Neural progenitor cell (in vitro differentiated cells): ENCODE measurements at regions not wholly inside any gene's neighbourhood (a gene's known extent, or its start where the extent isn't known, plus 50 kb on each side); places are given as distances from the start of the nearest gene placed in this dataset.

Source experiments
- DNase-seq: peaks from one replicate; pipeline ENCODE4 v3.0.0-alpha.2; 2016; ENCODE audit warnings: low spot score
- H2AFZ ChIP-seq: fragments of 200-600 bp; sonication (generic); replicated peaks from 2 replicates; pipeline ENCODE4 v1.6.1; 2016; ENCODE audit warnings: antibody characterized with exemption
- H3F3A ChIP-seq: fragments of 200-600 bp; sonication (generic); 2 replicates; pipeline ENCODE4 v1.6.1; 2016; ENCODE audit warnings: antibody characterized with exemption, low read depth
- H3K27ac ChIP-seq: fragments of 200-600 bp; sonication (generic); 2 replicates; pipeline ENCODE4 v1.5.1; 2016; ENCODE audit warnings: mild to moderate bottlenecking
- H3K27me3 ChIP-seq: fragments of 200-600 bp; sonication (generic); 2 replicates; pipeline ENCODE4 v1.6.1; 2016; ENCODE audit warnings: mild to moderate bottlenecking, moderate library complexity
- H3K36me3 ChIP-seq: fragments of 200-600 bp; sonication (generic); 2 replicates; pipeline ENCODE4 v1.5.1; 2016
- H3K4me1 ChIP-seq: fragments of 200-600 bp; sonication (generic); 2 replicates; pipeline ENCODE4 v1.6.1; 2016; ENCODE audit warnings: mixed run types
- H3K4me2 ChIP-seq: fragments of 200-600 bp; sonication (generic); 2 replicates; pipeline ENCODE4 v1.6.1; 2016
- H3K4me3 ChIP-seq: fragments of 200-600 bp; sonication (generic); 2 replicates; pipeline ENCODE4 v1.5.1; 2016
- H3K79me2 ChIP-seq: fragments of 200-600 bp; sonication (generic); 2 replicates; pipeline ENCODE4 v1.6.1; 2016; ENCODE audit warnings: low read depth
- H3K9ac ChIP-seq: fragments of 200-600 bp; sonication (generic); 2 replicates; pipeline ENCODE4 v1.6.1; 2016
- H3K9me3 ChIP-seq: fragments of 200-600 bp; sonication (generic); 2 replicates; pipeline ENCODE4 v1.5.1; 2016; ENCODE audit warnings: low read depth
- H4K20me1 ChIP-seq: fragments of 200-600 bp; sonication (generic); 2 replicates; pipeline ENCODE4 v1.6.1; 2016; ENCODE audit warnings: low read depth
- H3K27ac Mint-ChIP-seq: 3 replicates; pipeline ENCODE4 v1.8.0; 2021; ENCODE audit warnings: mixed read lengths
- H3K27me3 Mint-ChIP-seq: 2 replicates; pipeline ENCODE4 v1.8.0; 2022; ENCODE audit warnings: low read depth, mild to moderate bottlenecking, inconsistent platforms, moderate library complexity, mixed read lengths; ENCODE audit not compliant: insufficient read depth
- H3K36me3 Mint-ChIP-seq: 3 replicates; pipeline ENCODE4 v1.8.0; 2021; ENCODE audit warnings: mixed read lengths
- H3K4me1 Mint-ChIP-seq: 3 replicates; pipeline ENCODE4 v1.8.0; 2021; ENCODE audit warnings: mixed read lengths
- H3K4me3 Mint-ChIP-seq: 3 replicates; pipeline ENCODE4 v1.8.0; 2021; ENCODE audit warnings: mild to moderate bottlenecking, moderate library complexity, mixed read lengths
- H3K9me3 Mint-ChIP-seq: 3 replicates; pipeline ENCODE4 v1.8.0; 2020; ENCODE audit warnings: mixed read lengths
- CTCF ChIP-seq: fragments of 200-600 bp; sonication (generic); IDR thresholded peaks from 2 replicates; pipeline ENCODE4 v1.5.1; 2017; ENCODE audit warnings: antibody characterized with exemption, mild to moderate bottlenecking
- EZH2 ChIP-seq: fragments of 200-600 bp; sonication (generic); IDR thresholded peaks from 2 replicates; pipeline ENCODE4 v1.6.1; 2017; ENCODE audit warnings: antibody characterized with exemption, mild to moderate bottlenecking, moderate library complexity
- EZH2phosphoT487 ChIP-seq: fragments of 200-600 bp; sonication (generic); IDR thresholded peaks from 2 replicates; pipeline ENCODE4 v1.6.1; 2017; ENCODE audit warnings: antibody characterized with exemption

GRCh38 chr12:81962126-81962856, 203.1 kb upstream of the PPFIA2 start:
- DNase-seq = no peak
- H3F3A ChIP-seq = no peaks in the 10 kb centered on the region
- Mint-ChIP-seq H3K9me3 (no peaks in the 10 kb centered on the region), H3K4me3 (no peak overlapping the region), H3K4me1 (no peaks in the 10 kb centered on the region), H3K27me3 (no peaks in the 10 kb centered on the region), H3K36me3 (no peaks in the 10 kb centered on the region), H3K27ac (no peak overlapping the region)
- no peak overlapping the region for H3K4me3 ChIP-seq
- no peaks in the 10 kb centered on the region for H4K20me1 ChIP-seq
- H3K27me3 ChIP-seq = no peaks in the 10 kb centered on the region
- H3K4me2 ChIP-seq = no peak overlapping the region
- TF ChIP-seq EZH2 (no peak), CTCF (no peak), EZH2phosphoT487 (no peak)
- H3K79me2 ChIP-seq = no peaks in the 10 kb centered on the region
- no peak overlapping the region for H3K27ac ChIP-seq
- H2AFZ ChIP-seq = peak overlapping the region; percentile 40
- no peaks in the 10 kb centered on the region for H3K36me3 ChIP-seq
- no peaks in the 10 kb centered on the region for H3K4me1 ChIP-seq
- H3K9ac ChIP-seq = no peak overlapping the region
- H3K9me3 ChIP-seq = no peaks in the 10 kb centered on the region

GRCh38 chr12:81958406-81958805, 199.3 kb upstream of the PPFIA2 start:
- H3K4me2 ChIP-seq = no peak overlapping the region
- no peak overlapping the region for H3K9ac ChIP-seq
- Mint-ChIP-seq H3K4me1 (no peaks in the 10 kb centered on the region), H3K36me3 (no peaks in the 10 kb centered on the region), H3K27ac (no peak overlapping the region), H3K27me3 (no peaks in the 10 kb centered on the region), H3K4me3 (no peak overlapping the region), H3K9me3 (no peaks in the 10 kb centered on the region)
- no peak overlapping the region for H3K4me3 ChIP-seq
- no peaks in the 10 kb centered on the region for H3F3A ChIP-seq
- no peaks in the 10 kb centered on the region for H3K27me3 ChIP-seq
- no peak overlapping the region for H3K27ac ChIP-seq
- TF ChIP-seq CTCF (no peak), EZH2 (no peak), EZH2phosphoT487 (no peak)
- H4K20me1 ChIP-seq = no peaks in the 10 kb centered on the region
- no peaks in the 10 kb centered on the region for H3K79me2 ChIP-seq
- no peak for DNase-seq
- no peak overlapping the region for H2AFZ ChIP-seq
- H3K9me3 ChIP-seq = no peaks in the 10 kb centered on the region
- H3K36me3 ChIP-seq = no peaks in the 10 kb centered on the region
- H3K4me1 ChIP-seq = no peaks in the 10 kb centered on the region

- Mint-ChIP-seq H3K4me1 (no peaks in the 10 kb centered on the region), H3K4me3 (no peak overlapping the region), H3K9me3 (no peaks in the 10 kb centered on the region), H3K36me3 (no peaks in the 10 kb centered on the region), H3K27me3 (no peaks in the 10 kb centered on the region), H3K27ac (no peak overlapping the region)
- no peaks in the 10 kb centered on the region for H3K36me3 ChIP-seq
- no peak for TF ChIP-seq EZH2
- no peak for TF ChIP-seq CTCF
- no peak for TF ChIP-seq EZH2phosphoT487
- no peak overlapping the region for H2AFZ ChIP-seq
- H3K4me3 ChIP-seq = no peak overlapping the region
- H3K9ac ChIP-seq = no peak overlapping the region
- no peaks in the 10 kb centered on the region for H3F3A ChIP-seq
- H3K27me3 ChIP-seq = no peaks in the 10 kb centered on the region
- no peak for DNase-seq
- H3K4me2 ChIP-seq = no peak overlapping the region
- no peaks in the 10 kb centered on the region for H3K9me3 ChIP-seq
- no peaks in the 10 kb centered on the region for H3K79me2 ChIP-seq
- no peaks in the 10 kb centered on the region for H3K4me1 ChIP-seq
- H4K20me1 ChIP-seq = no peaks in the 10 kb centered on the region
- H3K27ac ChIP-seq = no peak overlapping the region
These were observed 198.5 kb upstream of the PPFIA2 start for GRCh38 chr12:81957631-81958030.
